PFSK-1 (cell line): ENCODE measurements at regions not wholly inside any gene's neighbourhood (a gene's known extent, or its start where the extent isn't known, plus 50 kb on each side); places are given as distances from the start of the nearest gene placed in this dataset.

Experiments used
- FOXP2 ChIP-seq: optimal IDR thresholded peaks from 2 replicates; pipeline ENCODE3; 2011; ENCODE audit warnings: borderline replicate concordance, control low read depth, inconsistent platforms; ENCODE audit not compliant: insufficient read depth; ENCODE audit errors: extremely low read length, extremely low read depth
- POLR2AphosphoS5 ChIP-seq: IDR thresholded peaks from 2 replicates; pipeline ENCODE4 v1.6.1; 2012; ENCODE audit warnings: low read depth, mild to moderate bottlenecking, control low read depth, low read length, moderate library complexity
- SIN3A ChIP-seq: IDR thresholded peaks from 2 replicates; pipeline ENCODE4 v1.6.1; 2012; ENCODE audit warnings: mild to moderate bottlenecking, low read length, moderate library complexity, borderline replicate concordance; ENCODE audit not compliant: insufficient read depth
- TAF1 ChIP-seq: IDR thresholded peaks from 2 replicates; pipeline ENCODE4 v1.6.1; 2012; ENCODE audit warnings: low read length, control low read depth, borderline replicate concordance; ENCODE audit not compliant: insufficient read depth
- TF ChIP-seq, protein P1 (sequence below), 2 experiments: IDR thresholded peaks; 2 replicates each; pipeline versions ENCODE4 v1.6.1 to v1.8.0; 2011 to 2012; ENCODE audit warnings: low read depth in 2 of 2, low read length in 2 of 2, control low read depth in 1 of 2, inconsistent platforms in 1 of 2, mild to moderate bottlenecking in 1 of 2, moderate library complexity in 1 of 2; ENCODE audit not compliant: insufficient read depth in 1 of 2

DNA sequence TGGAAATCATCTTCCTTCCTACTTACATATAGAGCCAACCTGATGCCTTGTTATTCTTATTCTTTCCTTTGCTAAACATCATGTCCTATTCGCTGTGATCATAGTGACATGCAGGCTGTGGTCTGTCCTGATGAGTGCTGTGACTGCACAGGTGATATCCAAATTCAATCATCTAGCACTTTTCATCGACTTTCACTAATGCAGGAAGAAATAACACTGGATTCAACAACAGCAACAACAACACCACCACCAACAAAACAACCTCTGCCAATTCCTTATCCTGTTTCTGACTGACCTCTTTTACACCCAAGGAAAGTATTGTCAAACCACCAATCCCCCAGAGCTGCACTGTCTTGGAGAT is 203.2 kb upstream of the PHYHIPL start:
- no peak for TF ChIP-seq POLR2AphosphoS5
- TF ChIP-seq, protein P1, sequence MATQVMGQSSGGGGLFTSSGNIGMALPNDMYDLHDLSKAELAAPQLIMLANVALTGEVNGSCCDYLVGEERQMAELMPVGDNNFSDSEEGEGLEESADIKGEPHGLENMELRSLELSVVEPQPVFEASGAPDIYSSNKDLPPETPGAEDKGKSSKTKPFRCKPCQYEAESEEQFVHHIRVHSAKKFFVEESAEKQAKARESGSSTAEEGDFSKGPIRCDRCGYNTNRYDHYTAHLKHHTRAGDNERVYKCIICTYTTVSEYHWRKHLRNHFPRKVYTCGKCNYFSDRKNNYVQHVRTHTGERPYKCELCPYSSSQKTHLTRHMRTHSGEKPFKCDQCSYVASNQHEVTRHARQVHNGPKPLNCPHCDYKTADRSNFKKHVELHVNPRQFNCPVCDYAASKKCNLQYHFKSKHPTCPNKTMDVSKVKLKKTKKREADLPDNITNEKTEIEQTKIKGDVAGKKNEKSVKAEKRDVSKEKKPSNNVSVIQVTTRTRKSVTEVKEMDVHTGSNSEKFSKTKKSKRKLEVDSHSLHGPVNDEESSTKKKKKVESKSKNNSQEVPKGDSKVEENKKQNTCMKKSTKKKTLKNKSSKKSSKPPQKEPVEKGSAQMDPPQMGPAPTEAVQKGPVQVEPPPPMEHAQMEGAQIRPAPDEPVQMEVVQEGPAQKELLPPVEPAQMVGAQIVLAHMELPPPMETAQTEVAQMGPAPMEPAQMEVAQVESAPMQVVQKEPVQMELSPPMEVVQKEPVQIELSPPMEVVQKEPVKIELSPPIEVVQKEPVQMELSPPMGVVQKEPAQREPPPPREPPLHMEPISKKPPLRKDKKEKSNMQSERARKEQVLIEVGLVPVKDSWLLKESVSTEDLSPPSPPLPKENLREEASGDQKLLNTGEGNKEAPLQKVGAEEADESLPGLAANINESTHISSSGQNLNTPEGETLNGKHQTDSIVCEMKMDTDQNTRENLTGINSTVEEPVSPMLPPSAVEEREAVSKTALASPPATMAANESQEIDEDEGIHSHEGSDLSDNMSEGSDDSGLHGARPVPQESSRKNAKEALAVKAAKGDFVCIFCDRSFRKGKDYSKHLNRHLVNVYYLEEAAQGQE (IDR thresholded peaks at IDR 0.05; ENCODE audit: insufficient read depth in 1 of 2, low read depth in 2 of 2, low read length in 2 of 2), result no peak
- no peak for TF ChIP-seq SIN3A
- no peak for TF ChIP-seq TAF1
- TF ChIP-seq FOXP2, result no peak
